PC-9 (cell line): ENCODE measurements at regions not wholly inside any gene's neighbourhood (a gene's known extent, or its start where the extent isn't known, plus 50 kb on each side); places are given as distances from the start of the nearest gene placed in this dataset.
"Not testable (repeated sequence)": the region's sequence is repeated elsewhere in the genome, so short reads cannot be mapped to it uniquely, and the experiment has no call there.

Source experiments
- BruUV-seq: library from RNA; stranded (reverse); fragments of 400-500 nt; replicated peaks from 2 replicates; lab custom pipeline; 2021; lab: Mats Ljungman, UMichigan
- CTCF ChIA-PET: fragments of 300-600 bp; sonication (Branson Sonifier 250); formaldehyde crosslinking; loops from one replicate; lab custom pipeline; 2022; ENCODE audit warnings: antibody characterized with exemption; lab: Charles Lee
- POLR2A ChIA-PET: fragments of 300-600 bp; sonication (Branson Sonifier 250); formaldehyde crosslinking; loops from one replicate; lab custom pipeline; 2022; ENCODE audit warnings: antibody characterized with exemption; ENCODE audit not compliant: unreplicated experiment; lab: Charles Lee
- DNase-seq, 2 experiments: peaks; one replicate each; pipeline versions ENCODE4 v3.0.0 to v3.0.0-alpha.2; 2015 to 2022; ENCODE audit warnings: mixed read lengths in 1 of 2
- H2AFZ ChIP-seq: fragments of 200-600 bp; sonication (generic); 2 replicates; pipeline ENCODE4 v1.8.1; 2017; ENCODE audit warnings: antibody characterized with exemption
- H3F3A ChIP-seq: fragments of 200-600 bp; sonication (generic); 2 replicates; pipeline ENCODE4 v1.8.1; 2017; ENCODE audit warnings: antibody characterized with exemption, mild to moderate bottlenecking, low read depth; ENCODE audit not compliant: insufficient read depth
- H3K27ac ChIP-seq: fragments of 200-600 bp; sonication (generic); 2 replicates; pipeline ENCODE4 v1.6.1; 2016; ENCODE audit warnings: mixed run types
- H3K27me3 ChIP-seq: fragments of 200-600 bp; sonication (generic); 2 replicates; pipeline ENCODE4 v1.6.1; 2016; ENCODE audit warnings: low read depth, mixed run types; ENCODE audit not compliant: insufficient read depth
- H3K36me3 ChIP-seq: fragments of 200-600 bp; sonication (generic); 2 replicates; pipeline ENCODE4 v1.6.1; 2016; ENCODE audit warnings: low read depth, mixed run types
- H3K4me1 ChIP-seq: fragments of 200-600 bp; sonication (generic); replicated peaks from 2 replicates; pipeline ENCODE4 v1.6.1; 2016; ENCODE audit warnings: mixed run types; ENCODE audit not compliant: insufficient read depth
- H3K4me2 ChIP-seq: fragments of 200-600 bp; sonication (generic); 2 replicates; pipeline ENCODE4 v1.6.1; 2017; ENCODE audit warnings: mixed run types
- H3K4me3 ChIP-seq: fragments of 200-600 bp; sonication (generic); 2 replicates; pipeline ENCODE4 v1.6.1; 2016; ENCODE audit warnings: mixed run types
- H3K79me2 ChIP-seq: fragments of 200-600 bp; sonication (generic); 2 replicates; pipeline ENCODE4 v1.6.1; 2017; ENCODE audit warnings: low read depth, mixed run types
- H3K9me2 ChIP-seq: fragments of 200-600 bp; sonication (generic); 2 replicates; pipeline ENCODE4 v1.8.1; 2017; ENCODE audit warnings: mild to moderate bottlenecking; ENCODE audit not compliant: insufficient read depth
- H3K9me3 ChIP-seq: fragments of 200-600 bp; sonication (generic); 2 replicates; pipeline ENCODE4 v1.8.1; 2016; ENCODE audit warnings: low read depth; ENCODE audit not compliant: insufficient read depth
- H4K20me1 ChIP-seq: fragments of 200-600 bp; sonication (generic); 2 replicates; pipeline ENCODE4 v1.8.1; 2017; ENCODE audit not compliant: insufficient read depth
- EZH2 ChIP-seq: fragments of 200-600 bp; sonication (generic); IDR thresholded peaks from 2 replicates; pipeline ENCODE4 v1.8.0; 2017; ENCODE audit warnings: antibody characterized with exemption, low read depth
- intact Hi-C: fragments of 100-400 bp; cut with micrococcal nuclease; formaldehyde crosslinking; loops from one replicate; pipeline ENCODE4 v1.10.0; 2022; ENCODE audit not compliant: unreplicated experiment
- TF ChIP-seq, protein P1 (sequence below): fragments of 200-600 bp; sonication (generic); conservative IDR thresholded peaks from 2 replicates; pipeline ENCODE4 v1.6.1; 2017; ENCODE audit warnings: mixed run types, antibody characterized with exemption, mild to moderate bottlenecking, moderate library complexity

GRCh38 chr10:89992575-89992974, 291.2 kb downstream of the KIF20B start:
- intact Hi-C loops: no loop called here
- no peak overlapping the region for H3K27ac ChIP-seq
- H3F3A ChIP-seq: no peaks in the 10 kb centered on the region
- H3K27me3 ChIP-seq: no peaks in the 10 kb centered on the region
- no peaks in the 10 kb centered on the region for H4K20me1 ChIP-seq
- no peaks in the 10 kb centered on the region for H3K4me1 ChIP-seq
- H2AFZ ChIP-seq: no peak overlapping the region
- no peaks in the 10 kb centered on the region for H3K9me3 ChIP-seq
- no peak for DNase-seq
- no peak overlapping the region for H3K4me2 ChIP-seq
- no TSS peak for BruUV-seq
- TF ChIP-seq, protein P1, sequence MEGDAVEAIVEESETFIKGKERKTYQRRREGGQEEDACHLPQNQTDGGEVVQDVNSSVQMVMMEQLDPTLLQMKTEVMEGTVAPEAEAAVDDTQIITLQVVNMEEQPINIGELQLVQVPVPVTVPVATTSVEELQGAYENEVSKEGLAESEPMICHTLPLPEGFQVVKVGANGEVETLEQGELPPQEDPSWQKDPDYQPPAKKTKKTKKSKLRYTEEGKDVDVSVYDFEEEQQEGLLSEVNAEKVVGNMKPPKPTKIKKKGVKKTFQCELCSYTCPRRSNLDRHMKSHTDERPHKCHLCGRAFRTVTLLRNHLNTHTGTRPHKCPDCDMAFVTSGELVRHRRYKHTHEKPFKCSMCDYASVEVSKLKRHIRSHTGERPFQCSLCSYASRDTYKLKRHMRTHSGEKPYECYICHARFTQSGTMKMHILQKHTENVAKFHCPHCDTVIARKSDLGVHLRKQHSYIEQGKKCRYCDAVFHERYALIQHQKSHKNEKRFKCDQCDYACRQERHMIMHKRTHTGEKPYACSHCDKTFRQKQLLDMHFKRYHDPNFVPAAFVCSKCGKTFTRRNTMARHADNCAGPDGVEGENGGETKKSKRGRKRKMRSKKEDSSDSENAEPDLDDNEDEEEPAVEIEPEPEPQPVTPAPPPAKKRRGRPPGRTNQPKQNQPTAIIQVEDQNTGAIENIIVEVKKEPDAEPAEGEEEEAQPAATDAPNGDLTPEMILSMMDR: no peak
- TF ChIP-seq EZH2: no peak
- no peaks in the 10 kb centered on the region for H3K79me2 ChIP-seq
- no peaks in the 10 kb centered on the region for H3K36me3 ChIP-seq
- ChIA-PET POLR2A (no interaction called here), CTCF (no interaction called here)
- no peak overlapping the region for H3K4me3 ChIP-seq
- H3K9me2 ChIP-seq: no peaks in the 10 kb centered on the region

DNA sequence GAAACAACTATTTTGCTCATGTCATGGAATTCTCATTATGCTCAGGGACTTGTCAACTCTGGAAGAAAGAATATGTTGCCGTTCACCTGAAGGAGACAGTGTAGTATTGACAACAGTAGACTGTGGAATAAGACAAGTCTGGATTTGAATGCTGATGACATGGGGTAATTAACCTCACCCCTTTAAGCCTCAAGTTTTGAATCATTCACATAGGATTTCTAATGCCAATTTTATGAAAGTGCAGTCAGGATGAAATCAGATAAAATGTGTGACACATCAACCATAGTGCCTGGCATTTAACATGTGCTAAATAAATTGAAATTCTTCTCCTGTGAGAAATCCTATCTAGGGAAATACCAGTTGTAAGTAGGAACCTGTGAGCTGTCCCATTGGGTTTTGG, 305.8 kb downstream of the KIF20B start:
- Histone ChIP-seq H3K9me3 (no peaks in the 10 kb centered on the region), H3K27ac (no peak overlapping the region), H4K20me1 (no peaks in the 10 kb centered on the region), H3K79me2 (no peaks in the 10 kb centered on the region), H3K4me1 (no peaks in the 10 kb centered on the region), H2AFZ (no peak overlapping the region), H3F3A (no peaks in the 10 kb centered on the region), H3K4me2 (no peak overlapping the region), H3K4me3 (no peak overlapping the region), H3K36me3 (no peaks in the 10 kb centered on the region), H3K9me2 (no peaks in the 10 kb centered on the region), H3K27me3 (no peaks in the 10 kb centered on the region)
- no peak for TF ChIP-seq EZH2
- TF ChIP-seq, protein P1: no peak
- intact Hi-C loops: no loop called here
- POLR2A ChIA-PET: no interaction called here
- peak in 1 of 2 experiments; percentile 34 for DNase-seq
- CTCF ChIA-PET: no interaction called here
- no TSS peak for BruUV-seq

DNA sequence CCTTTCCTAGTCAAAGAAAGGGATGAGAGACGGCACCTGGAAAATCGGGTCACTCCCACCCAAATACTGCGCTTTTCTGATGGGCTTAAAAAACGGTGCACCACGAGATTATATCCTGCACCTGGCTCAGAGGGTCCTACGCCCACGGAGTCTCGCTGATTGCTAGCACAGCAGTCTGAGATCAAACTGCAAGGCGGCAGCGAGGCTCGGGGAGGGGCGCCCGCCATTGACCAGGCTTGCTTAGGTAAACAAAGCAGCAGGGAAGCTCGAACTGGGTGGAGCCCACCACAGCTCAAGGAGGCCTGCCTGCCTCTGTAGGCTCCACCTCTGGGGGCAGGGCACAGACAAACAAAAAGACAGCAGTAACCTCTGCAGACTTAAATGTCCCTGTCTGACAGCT, 309.9 kb downstream of the KIF20B start:
- intact Hi-C loops: not testable (repeated sequence)

DNA sequence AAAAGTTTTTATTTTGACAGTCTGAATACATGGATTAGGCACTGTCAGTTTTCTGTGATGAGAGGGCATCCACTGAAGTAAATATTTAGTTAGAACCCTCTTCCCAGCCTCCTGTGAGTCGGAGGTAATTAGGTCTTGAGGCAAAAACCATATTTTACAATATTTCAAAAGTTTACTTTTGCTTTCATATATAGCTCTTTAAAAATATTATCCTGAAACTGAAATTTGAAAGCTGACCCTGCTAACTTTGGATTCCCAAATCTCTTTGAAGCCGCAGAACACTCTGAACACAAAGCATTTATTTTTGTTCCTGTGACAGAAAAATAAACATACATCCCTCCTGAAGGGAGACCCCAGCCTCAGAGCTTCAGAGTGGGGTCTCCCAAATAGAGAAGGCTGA, 317.4 kb downstream of the KIF20B start:
- no peak for DNase-seq
- Histone ChIP-seq H3K9me3 (no peaks in the 10 kb centered on the region), H3K27ac (no peak overlapping the region), H3K36me3 (no peaks in the 10 kb centered on the region), H3F3A (no peaks in the 10 kb centered on the region), H3K4me3 (no peak overlapping the region), H3K79me2 (no peaks in the 10 kb centered on the region), H4K20me1 (no peaks in the 10 kb centered on the region), H3K4me2 (no peak overlapping the region), H3K9me2 (no peaks in the 10 kb centered on the region), H2AFZ (no peak overlapping the region), H3K4me1 (no peaks in the 10 kb centered on the region), H3K27me3 (no peaks in the 10 kb centered on the region)
- ChIA-PET CTCF (no interaction called here), POLR2A (no interaction called here)
- no TSS peak for BruUV-seq
- intact Hi-C loops: no loop called here
- TF ChIP-seq EZH2: no peak
- TF ChIP-seq, protein P1: no peak

More for the DNA sequence above, 309.9 kb downstream of the KIF20B start:
- H3K4me3 ChIP-seq, POLR2A ChIA-PET, CTCF ChIA-PET, H3K9me2 ChIP-seq, H3K9me3 ChIP-seq, H3K4me1 ChIP-seq, H3K36me3 ChIP-seq, H3F3A ChIP-seq, H2AFZ ChIP-seq, H4K20me1 ChIP-seq, H3K79me2 ChIP-seq, H3K27ac ChIP-seq, H3K4me2 ChIP-seq, BruUV-seq, H3K27me3 ChIP-seq: not testable (repeated sequence)
- DNase-seq: peak in 1 of 2 experiments; percentile 5
